GM21786 (cell line): ENCODE measurements at regions not wholly inside any gene's neighbourhood (a gene's known extent, or its start where the extent isn't known, plus 50 kb on each side); places are given as distances from the start of the nearest gene placed in this dataset.

Source experiments
- ATAC-seq: cut with Tn5 transposase; IDR thresholded peaks from one replicate; pipeline ENCODE4 v1.9.1; 2021; ENCODE audit not compliant: unreplicated experiment

DNA sequence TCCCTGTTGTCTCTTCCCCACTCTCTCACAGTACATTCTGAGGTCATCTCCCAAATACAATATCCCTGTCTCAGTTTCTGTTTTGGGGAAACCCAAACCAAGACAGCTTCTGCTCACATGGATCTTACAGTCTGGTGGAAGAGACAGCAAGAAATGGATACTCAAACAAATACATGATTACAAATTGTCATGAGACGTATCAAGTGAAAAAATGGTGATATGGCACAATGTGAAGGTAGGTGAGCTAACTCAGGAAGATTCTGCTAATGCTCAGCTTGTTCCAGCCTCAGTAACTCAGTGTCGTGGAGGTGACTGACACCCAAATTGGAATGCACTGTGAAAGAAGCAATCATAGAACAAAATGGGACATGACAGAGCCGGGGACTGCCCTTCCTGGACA lies 68.3 kb downstream of the CHST1 start:
- no peak for ATAC-seq

DNA sequence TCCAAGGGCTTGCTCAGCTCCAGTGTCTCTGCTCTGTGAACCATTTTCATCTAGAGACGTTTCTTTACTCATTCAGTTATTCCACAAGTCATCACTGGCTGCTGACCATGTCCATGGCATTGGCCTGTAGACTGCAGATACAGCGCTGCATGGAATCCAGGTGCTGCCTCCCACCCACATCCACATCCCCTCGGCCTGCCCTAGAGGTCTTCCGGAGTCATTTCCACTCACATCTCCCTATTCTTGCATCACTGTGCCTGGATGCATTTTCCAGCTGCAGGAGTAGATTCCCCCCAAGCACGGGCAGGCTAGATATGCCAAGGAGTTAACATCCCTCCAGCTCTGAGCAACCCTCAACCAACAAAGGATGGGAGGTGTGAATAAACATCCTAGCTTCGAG lies 68.9 kb downstream of the CHST1 start:
- no peak for ATAC-seq

DNA sequence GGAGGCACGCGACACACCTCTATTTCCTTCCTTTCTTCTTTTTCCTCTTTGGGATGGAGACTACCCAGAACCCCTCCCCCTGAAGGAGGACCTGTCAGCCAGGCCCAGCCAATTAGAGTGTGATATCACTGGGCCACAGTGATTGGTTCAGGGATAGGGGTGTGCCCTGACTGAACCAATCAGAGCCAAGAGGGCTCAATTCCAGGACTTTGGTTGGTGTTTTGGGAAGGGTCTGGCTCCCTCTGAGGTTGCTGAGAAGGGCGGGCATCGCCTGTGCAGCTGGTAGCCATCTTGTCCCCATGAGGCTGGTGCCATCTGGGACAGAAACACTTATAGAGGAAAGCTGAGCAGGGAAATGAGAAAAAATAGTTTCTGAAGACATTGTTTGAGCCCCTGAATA lies 71.4 kb downstream of the CHST1 start:
- ATAC-seq = no peak

DNA sequence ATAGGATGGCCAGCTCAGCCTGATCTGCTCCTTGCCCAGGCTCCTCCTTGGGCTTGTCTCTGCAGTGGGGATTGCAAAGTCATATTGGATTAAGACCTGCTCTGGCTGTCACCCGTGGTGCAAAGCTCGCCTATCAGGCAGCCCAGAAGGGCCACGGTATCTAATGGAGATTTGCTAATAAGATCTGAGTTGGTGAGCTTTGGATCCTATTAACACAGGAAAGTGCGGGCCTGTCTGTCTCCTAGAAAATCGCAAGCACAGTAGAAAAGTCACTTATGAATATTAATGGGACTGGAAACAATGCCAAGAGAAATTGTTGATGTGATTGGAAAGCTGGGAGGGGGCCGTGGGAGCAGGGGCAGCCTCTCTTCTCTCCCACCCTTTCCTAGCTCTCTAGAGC lies 72.8 kb downstream of the CHST1 start:
- no peak for ATAC-seq

- no peak for ATAC-seq
These were observed 74.7 kb downstream of the CHST1 start for GRCh38 chr11:45590743-45591142.

GRCh38 chr11:45585205-45585604 lies 80.2 kb downstream of the CHST1 start:
- no peak for ATAC-seq

DNA sequence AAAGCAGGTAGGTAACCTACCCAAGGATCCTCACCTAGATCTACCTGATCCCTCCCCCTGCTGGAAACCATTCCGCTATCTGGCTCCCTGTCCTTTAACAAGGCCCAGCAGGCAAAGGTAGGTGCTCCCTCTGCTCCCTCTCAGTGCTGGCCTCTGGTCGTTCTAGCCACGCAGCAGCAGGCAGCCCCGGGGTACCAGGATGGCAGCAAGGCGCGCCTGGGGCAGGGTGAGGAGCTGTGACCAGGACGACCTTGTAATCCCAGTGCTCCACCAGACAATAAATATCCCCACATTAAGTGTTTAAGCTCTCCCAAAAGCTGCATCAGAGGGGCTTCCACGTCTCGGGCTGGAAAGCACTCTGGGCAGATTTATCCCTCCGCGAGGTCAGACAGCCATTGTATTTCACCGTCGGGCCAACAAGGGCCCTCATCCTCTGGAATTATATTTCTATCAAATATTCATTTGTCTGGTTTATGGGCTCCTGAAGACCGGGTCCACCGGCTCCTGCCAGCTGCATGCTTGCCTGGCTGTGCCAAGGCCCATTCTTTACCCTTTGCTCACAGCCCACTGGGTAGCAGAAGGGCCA lies 81.3 kb downstream of the CHST1 start:
- no peak for ATAC-seq

- ATAC-seq = no peak
These were observed 85.0 kb downstream of the CHST1 start for GRCh38 chr11:45580399-45580798.

DNA sequence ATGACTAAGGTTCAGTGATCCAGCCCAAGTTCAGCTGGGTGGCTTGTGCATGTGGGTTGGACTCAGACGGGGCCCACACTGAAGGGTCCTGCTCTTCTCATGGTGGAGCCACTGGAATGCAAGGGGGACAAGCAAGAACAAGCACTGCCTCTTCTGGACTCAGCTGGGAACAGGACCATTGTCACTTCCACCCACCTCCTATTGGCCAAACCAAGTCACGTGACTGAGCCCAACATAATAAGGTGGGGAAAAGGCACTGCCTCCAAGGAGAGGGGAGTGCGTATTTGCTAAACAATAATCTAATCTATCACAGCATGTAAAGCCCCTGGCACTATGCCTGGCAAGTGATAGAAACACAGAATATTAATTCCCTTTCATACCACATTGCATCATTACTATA lies 87.1 kb downstream of the CHST1 start:
- ATAC-seq = no peak

- no peak for ATAC-seq
These were observed 87.7 kb downstream of the CHST1 start for GRCh38 chr11:45577752-45578151.

GRCh38 chr11:45576461-45577215 lies 88.8 kb downstream of the CHST1 start:
- ATAC-seq = no peak

DNA sequence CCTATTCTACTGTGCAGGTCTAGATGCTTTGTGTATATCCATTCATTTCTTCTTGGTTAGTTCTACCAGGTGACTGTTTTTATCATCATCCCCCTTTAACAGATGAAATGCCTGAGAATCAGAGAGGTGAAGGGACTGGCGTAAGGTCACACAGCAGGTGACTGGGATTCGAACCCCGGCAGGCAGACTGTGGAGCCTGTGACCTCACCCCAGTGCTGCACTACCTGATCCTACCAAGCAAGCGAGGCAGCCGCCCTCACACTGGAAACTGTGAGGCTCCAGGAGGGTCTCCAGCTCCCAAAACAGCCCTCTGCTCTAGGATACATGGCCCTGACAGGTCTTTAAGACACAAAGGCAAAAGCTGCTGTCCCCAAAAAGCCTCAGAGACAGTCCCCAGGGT lies 91.7 kb downstream of the CHST1 start:
- ATAC-seq = no peak

DNA sequence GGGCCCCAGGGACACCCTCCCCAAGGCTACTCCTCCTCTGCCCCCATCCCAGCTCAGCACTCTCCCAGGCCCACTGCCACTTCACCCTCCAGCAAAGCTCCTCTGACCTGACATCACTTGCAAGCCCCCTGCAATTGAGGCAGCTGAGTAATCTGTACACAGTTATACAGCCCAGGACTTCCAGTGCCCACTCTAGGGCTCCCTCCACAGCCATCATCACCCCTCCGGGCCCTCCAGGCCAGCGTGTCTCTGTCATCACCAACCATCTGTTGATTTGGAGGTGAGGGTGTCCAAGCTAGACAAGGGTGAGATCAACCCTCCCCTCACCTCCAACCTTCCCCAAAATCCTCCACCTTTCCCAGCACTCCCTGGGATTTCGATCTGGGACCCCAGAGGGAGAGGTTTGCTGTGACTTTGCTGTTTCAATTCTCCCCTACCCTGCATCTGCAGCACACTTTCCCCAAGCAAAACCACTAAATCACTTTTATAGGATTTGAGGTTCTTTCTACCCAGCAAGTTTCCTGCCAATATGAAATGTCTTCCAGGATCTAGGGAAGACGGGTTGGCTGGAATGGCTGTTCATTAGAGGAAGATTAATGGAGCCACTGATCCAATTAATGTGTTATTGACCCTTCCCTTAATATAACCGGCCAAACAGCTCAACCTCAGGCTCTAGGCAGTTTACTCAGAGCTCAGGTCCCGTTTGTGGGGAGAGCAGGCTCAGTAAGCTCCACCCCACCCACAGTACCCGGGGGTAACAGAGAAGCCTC lies 92.9 kb downstream of the CHST1 start:
- ATAC-seq = no peak

DNA sequence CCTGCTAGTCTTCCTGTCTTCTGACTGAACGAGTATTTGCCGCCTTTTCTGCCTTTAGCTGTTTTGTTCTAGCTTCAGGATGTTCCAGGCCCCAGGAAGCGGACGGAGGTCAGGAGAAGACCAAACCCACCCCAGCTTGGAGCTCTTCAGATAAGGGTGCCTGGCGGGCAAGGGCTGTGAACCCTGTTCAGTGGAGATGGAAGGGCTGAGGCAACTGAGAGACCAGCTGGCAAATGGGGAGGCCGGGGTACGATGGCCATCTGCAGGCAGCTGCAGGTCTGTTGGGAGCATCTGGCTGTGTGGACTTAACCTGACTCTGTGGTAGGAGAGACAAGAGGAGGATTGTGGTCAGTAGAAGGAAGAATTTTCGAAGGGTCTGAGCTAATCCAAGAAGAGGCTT lies 95.6 kb downstream of the CHST1 start:
- no peak for ATAC-seq

DNA sequence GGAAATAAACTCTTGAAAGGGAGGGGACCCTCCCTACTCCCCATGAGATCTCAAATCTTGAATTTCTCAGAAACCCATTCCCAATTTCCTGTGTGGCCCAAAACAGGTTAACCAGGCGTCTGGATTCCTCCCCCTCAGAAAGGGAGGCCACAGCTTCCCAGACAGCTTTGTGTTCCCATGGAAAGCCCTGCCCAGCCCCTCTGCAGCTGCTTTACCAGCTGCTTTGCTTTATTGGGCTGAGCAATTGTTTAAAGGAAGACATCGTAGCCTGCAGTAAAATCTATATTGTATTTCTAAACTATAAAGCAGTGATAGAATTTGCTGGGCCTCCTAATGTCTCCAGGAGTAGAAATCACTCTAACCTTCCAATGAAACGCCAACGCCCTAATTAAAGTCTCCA lies 97.4 kb downstream of the CHST1 start:
- no peak for ATAC-seq

DNA sequence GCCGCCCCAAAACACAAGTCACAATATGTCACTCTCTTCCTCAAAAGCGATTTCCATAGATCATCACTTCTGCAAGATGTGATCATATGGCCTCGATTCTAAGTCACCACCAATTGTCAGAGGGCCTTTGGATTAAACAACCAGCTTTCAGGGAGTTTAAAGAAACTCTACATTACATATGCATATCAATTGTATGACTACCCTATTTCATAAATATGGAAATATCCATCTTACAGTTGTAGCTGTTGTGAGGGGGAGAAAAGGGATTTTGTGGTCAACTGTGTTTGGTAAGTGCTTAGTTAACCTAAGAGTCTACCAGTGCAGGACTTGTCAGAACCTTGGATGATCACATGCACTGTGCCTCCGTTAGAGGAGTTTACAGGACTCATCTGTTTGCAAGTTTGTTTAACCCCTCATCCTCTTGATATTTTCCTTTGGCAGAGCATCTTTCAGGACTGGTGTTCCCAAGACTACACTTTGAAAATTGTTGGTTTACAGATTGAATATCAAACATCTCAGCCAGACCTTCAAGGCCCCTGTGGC lies 99.9 kb downstream of the CHST1 start:
- no peak for ATAC-seq

GRCh38 chr11:45563810-45564209 lies 101.6 kb downstream of the CHST1 start:
- ATAC-seq = no peak

DNA sequence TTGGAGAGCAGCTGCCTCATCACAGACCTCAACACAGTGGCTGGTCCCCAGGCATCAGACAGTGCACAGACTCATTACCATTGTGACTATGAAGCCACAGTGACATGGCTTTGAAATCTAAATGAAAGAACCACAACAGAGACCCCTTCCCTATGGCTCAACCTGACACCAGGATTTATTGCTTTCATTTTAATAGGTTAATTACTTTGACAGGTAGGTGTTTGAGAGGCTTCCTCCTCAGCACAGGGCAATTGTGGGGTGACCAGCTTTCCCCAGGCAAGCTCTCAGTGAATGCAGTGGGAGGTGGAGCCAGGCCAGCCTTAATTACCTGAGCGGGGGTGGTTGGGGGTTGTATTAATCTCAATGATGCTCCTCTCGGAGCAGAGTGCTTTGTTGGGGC lies 102.3 kb downstream of the CHST1 start:
- no peak for ATAC-seq

DNA sequence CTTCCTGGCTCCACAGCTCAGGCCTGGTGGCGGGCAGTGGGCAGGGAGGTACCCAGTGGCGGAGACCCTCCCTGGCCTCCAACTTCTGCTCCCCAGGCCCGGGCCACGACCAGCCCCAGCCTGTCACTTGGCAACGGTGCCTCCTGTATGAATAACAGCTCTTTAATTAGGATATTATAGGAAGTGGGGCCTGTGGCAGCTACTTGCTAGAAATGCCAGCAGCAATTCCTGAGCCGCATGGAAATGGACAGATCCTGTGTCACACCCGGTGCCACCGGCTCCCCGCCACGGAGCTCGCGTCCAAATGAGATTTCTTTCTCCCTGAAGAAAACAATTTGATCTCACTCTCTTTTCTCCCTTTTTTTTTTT lies 104.5 kb downstream of the CHST1 start:
- ATAC-seq = no peak

DNA sequence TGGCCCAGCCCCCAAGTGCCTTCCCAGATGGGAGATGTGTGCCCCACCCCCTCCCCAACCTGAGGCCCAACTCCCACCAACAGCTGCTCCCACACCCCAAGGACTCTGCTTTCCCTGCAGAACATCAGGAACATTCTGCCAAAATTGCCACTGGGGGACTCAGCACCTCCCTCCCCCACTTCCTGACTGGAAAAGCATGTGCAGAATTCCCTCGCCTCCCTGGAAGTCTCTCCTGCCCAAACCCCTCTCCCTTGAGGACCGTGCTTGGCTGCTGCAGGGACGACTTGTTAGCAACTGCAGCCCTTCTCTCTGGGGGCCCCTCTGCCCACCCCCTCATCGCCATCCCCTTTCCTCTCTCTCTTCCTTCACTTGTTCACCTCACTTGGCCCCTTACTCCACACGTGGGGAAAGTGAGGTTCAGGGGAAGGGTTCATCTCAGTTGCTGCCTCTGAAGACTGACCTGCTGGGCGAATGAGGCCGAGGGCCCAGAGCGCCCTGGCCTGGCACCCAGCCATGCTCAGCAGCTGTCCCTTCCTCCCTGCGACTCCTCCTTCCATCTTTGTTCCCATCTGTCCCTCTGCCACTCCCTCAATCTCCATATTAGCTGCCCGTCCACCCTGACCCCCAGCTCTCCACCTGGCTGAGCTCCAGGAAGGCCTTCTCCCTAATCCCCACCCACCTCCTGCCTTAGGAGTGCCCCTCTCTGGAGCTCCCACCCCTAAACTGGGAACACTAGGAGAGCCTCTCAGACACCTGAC lies 105.1 kb downstream of the CHST1 start:
- no peak for ATAC-seq
